CD4-positive, alpha-beta T cell treated with Interleukin-4 for 4 hours (primary cell): ENCODE measurements at regions not wholly inside any gene's neighbourhood (a gene's known extent, or its start where the extent isn't known, plus 50 kb on each side); places are given as distances from the start of the nearest gene placed in this dataset.

Source experiments
- DNase-seq: peaks from one replicate; pipeline ENCODE4 v3.0.0-alpha.2; 2020

- no peak for DNase-seq
Observed at GRCh38 chr13:59340151-59340550, 823.6 kb downstream of the DIAPH3 start.

GRCh38 chr13:59340581-59340980 lies 823.1 kb downstream of the DIAPH3 start:
- no peak for DNase-seq

DNA sequence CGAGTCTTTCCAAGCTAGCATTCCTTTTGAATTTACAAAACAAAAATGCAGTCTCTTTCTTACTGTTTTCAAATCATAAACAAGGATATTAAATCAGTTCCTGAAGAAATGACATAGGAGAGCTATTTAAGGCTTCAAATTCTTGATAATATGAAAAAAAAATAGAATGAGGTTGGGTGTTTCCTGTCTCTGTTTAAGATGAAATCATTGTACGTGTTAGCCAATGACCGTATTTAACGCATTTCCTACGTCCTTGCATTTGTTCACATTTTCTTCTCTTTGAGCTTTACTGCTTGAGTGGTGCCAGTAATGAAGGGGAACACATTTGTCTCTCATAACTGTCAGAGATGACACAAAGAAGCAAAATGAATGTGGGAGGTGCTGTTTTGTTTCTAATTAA lies 821.3 kb downstream of the DIAPH3 start:
- DNase-seq = no peak

DNA sequence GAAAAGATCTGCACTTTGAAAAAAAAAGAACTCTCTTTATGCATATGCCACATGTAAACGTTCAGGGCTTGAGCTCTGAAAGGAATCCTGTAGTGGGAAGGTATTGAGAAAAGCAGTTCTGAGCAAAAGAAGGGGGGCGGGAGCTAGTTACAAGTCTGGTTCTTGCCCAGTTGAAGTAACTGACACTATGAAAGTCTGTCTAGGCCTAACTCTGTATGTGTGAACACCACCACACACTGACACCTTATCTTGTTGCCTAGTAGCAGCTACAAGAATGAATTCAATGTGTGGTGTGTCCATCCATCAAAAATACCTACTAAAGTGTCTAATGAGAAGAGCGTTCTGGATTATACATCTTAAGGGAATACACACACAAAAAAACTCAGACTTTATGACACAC lies 820.6 kb downstream of the DIAPH3 start:
- no peak for DNase-seq

- DNase-seq = no peak
Observed at GRCh38 chr13:59343993-59344822, 819.5 kb downstream of the DIAPH3 start.

DNA sequence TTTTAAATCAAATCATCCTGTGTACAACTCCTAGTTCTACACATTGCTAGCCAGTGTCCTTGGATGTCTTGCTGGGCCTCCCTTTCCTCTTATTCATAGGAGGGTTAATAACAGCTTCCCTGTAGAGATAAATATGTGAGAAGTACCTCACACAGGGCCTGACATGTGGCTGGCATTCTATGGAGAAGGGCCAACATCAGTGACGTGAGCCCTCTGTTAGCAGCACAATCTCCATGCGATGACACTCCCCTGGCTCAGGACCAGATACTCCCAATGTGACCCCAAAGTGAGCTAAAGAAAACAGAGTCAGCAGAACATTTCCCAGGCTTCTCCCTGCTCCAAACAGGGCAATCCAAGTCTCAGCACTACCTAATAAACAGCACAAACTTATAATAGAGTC lies 818.4 kb downstream of the DIAPH3 start:
- DNase-seq = no peak

GRCh38 chr13:59346999-59347723 lies 816.6 kb downstream of the DIAPH3 start:
- no peak for DNase-seq

DNA sequence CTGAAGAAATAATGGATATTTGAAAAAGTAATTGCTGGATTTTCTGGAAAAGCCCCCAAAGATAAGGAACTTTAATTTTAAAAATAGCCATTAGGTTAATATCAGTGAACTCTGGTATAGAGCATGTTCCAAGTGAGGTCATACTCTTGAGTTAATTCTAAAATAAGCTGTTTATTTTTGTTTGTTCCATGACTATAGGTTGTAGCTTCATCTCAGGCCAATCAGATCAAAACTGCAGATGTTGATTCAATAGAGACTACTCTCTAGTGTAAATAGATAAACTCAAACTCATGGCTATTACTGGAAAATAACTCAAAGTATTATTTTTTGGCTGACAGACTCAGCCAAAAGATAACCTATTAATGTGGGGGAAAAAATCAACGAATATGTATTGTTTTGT lies 815.1 kb downstream of the DIAPH3 start:
- no peak for DNase-seq

- DNase-seq = no peak
Observed at GRCh38 chr13:59352600-59352999, 811.1 kb downstream of the DIAPH3 start.

DNA sequence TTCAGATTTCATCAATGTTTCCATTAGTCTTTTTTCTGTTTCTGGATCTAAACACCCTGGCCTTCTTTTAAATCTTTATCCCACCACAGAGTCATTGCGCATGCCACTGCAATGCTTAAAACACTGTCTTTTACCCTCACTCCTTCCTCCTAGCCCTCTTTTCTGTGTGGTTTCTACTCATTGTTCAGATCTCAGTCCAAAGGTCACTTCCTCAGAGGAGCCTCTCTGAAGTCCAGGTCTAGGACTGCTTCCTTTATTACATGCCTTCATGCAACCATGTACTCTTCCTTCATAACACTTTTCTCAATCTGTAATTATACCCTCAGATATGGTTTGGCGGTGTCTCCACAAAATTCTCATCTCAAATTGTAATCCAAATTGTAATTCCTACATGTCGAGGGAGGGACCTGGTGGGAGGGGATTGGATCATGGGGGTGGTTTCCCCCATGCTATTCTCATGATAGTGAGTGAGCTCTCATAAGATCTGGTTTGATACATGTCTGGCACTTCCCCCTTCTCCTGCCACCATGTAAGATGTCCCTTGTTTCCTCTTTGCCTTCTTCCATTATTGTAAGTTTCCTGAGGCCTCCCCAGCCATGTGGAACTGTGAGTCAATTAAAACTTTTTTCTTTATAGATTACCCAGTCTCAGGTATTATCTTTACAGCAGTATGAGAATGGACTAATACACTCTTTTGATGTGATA lies 808.9 kb downstream of the DIAPH3 start:
- no peak for DNase-seq

GRCh38 chr13:59356607-59357006 lies 807.1 kb downstream of the DIAPH3 start:
- no peak for DNase-seq

DNA sequence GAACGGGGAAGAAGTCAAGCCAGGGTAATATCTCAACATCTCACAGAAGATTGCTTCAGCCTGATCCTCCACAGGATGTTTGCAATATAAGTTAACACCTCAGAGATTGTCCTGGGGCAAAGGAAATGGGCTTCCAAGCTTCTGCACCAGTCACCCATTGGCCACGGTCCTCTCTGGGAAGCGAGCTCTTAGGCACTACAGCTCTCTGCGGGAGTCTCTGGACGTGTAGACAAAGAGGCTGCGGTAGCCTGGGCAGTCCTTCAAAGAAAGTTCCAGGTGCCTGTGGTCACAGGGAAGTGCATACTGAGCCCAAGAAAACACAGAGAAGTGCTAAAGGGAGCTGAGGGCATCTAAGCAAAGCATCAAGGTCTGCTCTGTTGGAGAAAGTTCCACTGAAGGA lies 805.7 kb downstream of the DIAPH3 start:
- DNase-seq = no peak

DNA sequence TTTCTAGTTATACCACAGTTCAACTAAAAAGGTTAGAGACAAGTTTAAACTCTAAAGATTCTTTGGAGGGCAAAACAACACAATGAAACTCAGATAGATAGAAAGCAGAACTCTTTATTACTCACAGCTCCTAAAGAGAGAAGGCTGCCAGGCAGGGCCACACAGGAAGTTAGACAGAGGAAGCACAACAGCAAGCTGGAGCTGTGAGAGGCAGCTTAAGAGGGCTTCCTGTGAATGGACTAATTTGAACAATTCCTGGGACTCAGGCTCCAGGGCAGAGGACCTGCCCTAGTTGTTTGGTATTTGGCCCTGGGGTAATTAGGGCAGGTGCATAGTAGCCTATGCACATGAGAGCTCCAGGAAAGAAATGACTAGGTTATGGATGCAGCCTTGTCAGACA lies 803.6 kb downstream of the DIAPH3 start:
- DNase-seq = no peak

- DNase-seq = no peak
Observed at GRCh38 chr13:59360916-59361315, 802.8 kb downstream of the DIAPH3 start.

GRCh38 chr13:59363313-59363712 lies 800.4 kb downstream of the DIAPH3 start:
- no peak for DNase-seq

- no peak for DNase-seq
Observed at GRCh38 chr13:59363947-59364346, 799.8 kb downstream of the DIAPH3 start.

DNA sequence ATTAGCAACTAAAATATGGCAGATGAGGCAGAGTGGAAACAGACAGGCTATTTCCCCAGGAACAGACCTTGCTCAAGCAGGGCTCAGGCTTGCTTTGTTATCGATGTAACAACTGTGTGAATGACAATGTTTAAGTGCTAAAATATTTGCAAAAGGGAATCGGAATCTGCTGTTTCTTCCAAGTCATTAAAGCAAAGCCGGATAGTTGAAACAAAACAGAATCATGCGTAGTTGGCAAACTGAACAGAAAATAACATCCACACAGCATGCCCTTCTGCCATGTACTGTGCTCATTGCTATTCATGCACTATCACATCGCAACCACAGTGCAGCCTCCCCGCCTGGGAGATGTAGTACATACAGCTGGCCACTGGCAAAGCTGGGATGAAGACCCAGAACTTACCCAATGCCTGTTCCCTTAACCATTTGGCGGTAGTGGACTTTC lies 799.1 kb downstream of the DIAPH3 start:
- no peak for DNase-seq

- DNase-seq = no peak
Observed at GRCh38 chr13:59367467-59367866, 796.3 kb downstream of the DIAPH3 start.

- DNase-seq = no peak
Observed at GRCh38 chr13:59367904-59368303, 795.8 kb downstream of the DIAPH3 start.

DNA sequence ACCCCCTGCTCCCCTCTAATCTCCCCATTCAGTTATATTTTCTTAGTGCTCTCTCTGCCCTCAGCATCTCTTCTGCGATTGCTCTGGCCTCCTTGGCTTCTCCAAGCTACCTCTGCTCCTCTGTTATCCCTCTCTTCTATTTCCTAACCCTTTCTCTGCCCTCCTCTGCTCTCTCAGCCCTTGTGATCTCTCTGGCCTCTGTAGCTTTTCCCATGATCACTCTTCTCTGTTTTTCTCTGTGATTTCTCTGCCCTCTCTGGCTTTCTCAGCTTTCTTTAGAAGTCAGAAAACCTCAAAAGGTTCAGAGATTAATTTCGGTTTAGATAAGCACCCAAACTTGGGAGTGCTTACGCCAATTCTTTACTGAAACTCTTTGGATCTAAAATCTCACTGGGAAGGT lies 795.0 kb downstream of the DIAPH3 start:
- DNase-seq = no peak

GRCh38 chr13:59371229-59371628 lies 792.5 kb downstream of the DIAPH3 start:
- DNase-seq = no peak

GRCh38 chr13:59373341-59373740 lies 790.4 kb downstream of the DIAPH3 start:
- no peak for DNase-seq

- no peak for DNase-seq
Observed at GRCh38 chr13:59374691-59375090, 789.0 kb downstream of the DIAPH3 start.

- no peak for DNase-seq
Observed at GRCh38 chr13:59384154-59384553, 779.6 kb downstream of the DIAPH3 start.
